DMS79 treated with DMSO at 0.1 percent for 48 hours (cell line): ENCODE measurements at regions not wholly inside any gene's neighbourhood (a gene's known extent, or its start where the extent isn't known, plus 50 kb on each side); places are given as distances from the start of the nearest gene placed in this dataset.

Source experiments
- DNase-seq: peaks from one replicate; lab custom pipeline; 2025; lab: John Stamatoyannopoulos, UW

- no peak for DNase-seq
These were observed 67.9 kb upstream of the TARS1 start for GRCh38 chr5:33372721-33373472.

- DNase-seq, result no peak
These were observed 64.9 kb upstream of the TARS1 start for GRCh38 chr5:33375900-33376299.

GRCh38 chr5:33379757-33380156 lies 61.0 kb upstream of the TARS1 start:
- DNase-seq, result no peak

- DNase-seq, result no peak
These were observed 59.5 kb upstream of the TARS1 start for GRCh38 chr5:33381243-33381642.
